ENCODE measurements at regions not wholly inside any gene's neighbourhood (a gene's known extent, or its start where the extent isn't known, plus 50 kb on each side); places are given as distances from the start of the nearest gene placed in this dataset.
"Not testable (repeated sequence)": the region's sequence is repeated elsewhere in the genome, so short reads cannot be mapped to it uniquely, and the experiment has no call there.

DNA sequence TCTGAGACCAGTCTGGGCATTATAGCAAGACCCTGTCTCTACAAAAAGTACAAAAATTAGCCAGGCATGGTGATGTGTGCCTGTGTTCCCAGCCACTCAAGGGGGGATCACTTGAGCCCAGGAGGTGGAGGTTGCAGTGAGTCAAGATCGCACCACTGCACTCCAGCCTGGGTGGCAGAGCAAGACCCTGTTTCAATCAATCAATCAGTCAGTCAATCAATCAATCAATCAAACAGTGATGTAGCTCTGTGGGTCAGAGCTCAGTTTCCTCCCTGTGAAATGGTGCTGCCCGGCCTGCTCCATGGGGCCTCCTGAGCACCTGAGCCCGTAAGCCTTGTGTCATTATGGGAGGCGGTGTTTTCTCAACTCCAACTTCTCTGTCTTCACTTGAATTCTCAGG, 167.1 kb upstream of the CIBAR2 start:
- DNase-seq: no peak

GRCh38 chr16:85279825-85280545, 167.7 kb upstream of the CIBAR2 start:
- no peak for DNase-seq

GRCh38 chr16:85281181-85281580, 168.9 kb upstream of the CIBAR2 start:
- no peak for DNase-seq

DNA sequence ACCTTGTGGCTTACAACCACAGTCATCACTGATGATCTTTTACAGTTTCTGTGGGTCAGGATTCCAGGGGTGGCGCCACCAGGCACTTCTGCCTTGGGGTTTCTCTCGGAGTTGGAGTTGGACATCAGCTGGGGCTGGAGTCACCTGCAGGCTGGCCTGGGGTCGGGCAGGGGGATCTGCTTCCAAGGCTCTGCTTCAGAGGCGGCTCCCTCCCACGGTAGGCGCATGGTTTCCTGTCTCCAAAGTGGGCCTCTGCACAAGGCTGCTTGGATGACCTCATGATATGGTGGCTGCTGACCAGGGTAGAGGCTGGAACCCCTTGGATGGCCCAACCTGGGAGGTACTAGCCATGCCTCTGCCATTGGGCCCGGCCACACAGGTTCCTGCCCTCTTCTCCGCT, 170.6 kb upstream of the CIBAR2 start:
- DNase-seq: no peak

DNA sequence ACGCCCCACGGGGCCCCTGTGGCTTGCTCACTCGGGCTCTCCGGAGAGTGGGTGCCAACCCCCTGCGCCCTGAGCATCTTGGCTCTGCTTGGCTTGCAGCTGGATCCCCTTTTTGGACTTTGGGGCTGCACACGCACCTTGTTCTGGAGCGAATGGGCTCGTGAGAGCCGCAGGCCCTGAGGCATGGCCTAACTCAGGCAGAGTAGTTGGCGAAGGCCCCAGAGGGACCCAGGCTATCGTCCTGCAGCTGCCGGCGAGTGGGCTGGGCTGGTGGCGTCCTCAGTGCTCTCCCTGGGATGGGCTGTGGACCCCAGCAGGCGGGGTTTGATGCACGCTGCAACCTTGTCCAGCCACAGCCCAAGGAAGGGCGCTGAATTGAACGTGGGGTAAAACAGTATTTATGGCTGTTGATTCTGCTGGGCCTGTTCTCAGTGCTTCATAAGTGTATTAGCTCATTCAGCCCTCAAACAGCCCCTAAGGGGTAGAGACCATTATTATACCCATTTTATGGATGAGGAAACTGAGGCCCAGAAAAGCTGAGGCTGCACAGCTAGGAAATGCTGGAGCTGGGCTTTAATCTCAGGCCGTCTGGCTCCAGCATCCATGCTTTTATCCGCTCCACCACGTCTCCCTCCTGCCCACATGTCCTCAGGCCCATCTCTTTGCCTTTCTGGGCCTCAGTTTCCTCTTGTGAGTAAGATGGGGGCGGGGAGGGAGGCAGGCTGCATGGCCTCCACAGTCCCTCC, 171.2 kb upstream of the CIBAR2 start:
- DNase-seq: no peak

DNA sequence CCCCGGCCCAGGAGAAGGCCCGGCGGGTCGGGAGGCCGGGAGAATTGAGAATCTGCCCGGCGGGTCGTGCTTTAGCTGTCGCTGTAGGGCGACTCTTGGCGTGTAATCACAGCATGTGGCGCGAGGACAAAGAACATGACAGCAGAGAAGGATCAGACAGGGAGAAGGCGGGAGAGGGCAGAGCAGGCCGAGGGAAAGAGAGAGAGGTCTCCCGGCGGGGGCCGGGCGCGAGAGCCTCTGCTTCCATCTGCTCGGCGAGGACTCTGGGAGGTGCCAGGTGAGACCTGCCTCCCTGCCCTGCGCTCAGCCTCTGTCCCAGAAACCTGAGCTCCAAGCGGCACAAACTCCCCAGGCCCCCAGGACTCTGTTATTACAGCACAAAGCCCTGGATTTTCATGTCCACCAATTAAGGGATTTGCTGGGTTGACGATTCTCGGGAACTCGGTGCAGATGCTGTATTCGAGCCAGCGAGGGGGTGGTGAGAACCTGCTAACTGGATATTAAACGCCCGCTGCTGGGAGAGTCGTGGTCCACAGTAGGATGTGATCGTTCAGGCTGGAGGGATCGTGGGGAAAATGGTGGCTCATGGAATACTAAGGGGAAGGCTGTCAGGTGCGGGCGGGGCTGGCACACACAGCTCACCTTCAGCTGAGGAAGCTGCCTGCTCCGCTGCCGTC, 172.0 kb upstream of the CIBAR2 start:
- DNase-seq: no peak

- DNase-seq: no peak
These were observed 173.4 kb upstream of the CIBAR2 start for GRCh38 chr16:85285681-85286065.

DNA sequence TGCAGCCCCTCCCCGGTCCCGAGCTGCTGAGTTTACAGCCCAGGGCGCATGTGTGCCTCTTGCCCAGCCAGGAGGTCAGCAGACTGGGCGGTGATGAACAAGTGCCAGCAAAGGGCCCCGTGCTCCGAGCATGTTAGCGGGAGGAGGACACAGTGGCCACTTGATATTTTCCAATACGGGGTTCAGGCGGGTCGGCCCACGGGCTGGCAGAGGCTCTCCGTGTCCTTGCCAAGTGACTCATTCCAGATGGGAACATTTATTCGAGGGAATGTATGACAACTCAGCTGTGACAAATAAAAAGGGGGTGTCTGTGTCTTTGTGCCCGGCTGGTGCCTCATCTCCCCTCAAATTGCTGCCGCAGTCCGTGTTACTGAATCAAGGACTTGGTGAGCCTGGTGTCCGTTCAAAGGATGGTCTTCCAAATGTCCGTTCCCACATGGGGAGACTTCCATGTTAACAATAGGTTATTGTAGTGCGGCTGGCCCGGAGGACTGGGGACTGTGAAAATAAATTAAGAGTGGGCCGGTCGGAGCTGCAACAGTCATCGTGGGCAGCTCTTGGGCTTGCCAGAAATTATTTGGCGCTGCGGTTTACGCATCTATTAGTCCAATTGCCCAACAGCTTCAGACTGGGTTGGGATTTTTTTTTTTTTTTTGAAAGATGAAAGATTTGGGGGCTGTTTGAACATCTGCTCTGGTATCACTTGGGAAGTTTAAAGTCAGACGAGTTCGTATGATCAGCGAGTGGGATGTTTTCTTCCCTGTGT, 174.0 kb upstream of the CIBAR2 start:
- DNase-seq: no peak

DNA sequence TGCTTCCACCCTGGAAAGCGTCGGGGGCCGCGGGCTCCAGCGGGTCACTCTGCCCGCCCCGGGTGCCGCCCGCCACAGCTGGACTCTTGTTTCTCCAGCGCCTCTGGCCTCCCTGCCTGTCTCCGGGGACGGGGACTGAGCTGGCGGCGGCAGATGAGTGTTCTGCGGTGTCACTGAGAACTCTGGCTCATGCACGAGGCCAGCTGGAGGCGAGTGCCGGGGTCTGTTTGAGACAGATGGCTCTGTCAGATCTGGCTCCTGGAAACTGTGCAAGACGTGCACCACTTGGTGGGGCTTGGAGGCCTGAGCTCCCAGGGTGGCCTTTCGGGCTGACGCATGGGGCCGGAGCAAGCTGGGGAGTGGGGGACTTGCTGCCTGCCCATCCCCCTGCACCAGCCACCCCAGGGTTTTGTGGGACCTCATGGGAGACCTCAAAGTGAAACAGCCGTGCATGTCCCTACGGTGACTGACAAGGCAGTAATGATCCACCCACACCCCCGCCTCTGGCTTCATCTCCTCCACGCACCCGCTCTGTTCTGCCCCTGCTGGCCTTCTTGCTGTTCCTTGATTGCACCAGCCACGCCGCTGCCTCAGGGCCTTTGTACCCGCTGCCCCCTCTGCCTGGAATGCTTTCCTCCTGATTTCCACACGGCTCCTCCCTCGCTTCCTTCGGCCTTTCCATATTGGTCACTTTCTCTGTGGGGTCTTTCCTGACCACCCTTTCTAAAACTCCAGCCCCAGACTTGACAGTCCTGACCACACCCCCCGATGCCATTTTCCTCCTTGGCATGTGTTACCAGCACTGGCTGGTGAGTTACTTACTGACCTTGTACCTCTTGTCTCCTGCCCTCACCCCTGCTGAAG, 174.9 kb upstream of the CIBAR2 start:
- DNase-seq: no peak

DNA sequence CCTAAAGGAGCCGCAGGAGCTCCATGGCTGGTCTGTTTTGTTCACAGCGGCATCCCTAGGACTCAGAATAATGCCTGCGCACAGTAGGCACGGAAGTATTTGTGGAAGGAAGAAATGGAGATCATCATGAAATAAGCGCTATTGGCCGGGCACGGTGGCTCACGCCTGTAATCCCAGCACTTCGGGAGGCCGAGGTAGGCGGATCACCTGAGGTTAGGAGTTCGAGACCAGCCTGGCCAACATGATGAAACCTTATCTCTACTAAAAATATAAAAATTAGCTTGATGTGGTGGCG, 175.5 kb upstream of the CIBAR2 start:
- not testable (repeated sequence) for DNase-seq

DNA sequence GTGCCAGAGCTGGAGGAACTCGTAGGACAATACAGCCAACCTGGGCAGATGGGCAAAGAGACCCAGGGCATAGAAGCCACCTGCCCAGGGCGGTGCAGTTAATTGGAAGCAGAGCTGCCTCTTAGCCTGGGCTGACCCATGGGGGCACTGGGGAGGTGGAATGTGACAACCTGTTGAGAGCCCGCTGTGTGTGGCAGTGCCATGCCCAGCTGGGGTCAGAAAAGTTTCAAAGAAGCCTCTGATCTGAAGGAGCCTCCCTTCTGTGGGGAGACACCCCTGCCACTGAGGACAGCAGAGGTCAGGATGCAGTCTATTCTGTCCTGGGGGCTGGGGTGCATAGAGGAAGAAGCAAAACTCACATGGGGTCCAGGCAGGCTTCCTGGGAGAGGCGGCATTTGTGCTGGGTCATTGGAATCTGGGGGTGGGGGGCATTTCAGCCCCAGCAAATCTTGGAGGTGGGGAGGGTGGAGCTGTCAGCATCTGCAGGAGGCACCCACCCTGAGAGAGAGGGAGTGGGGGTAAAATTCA, 176.1 kb upstream of the CIBAR2 start:
- DNase-seq: no peak

DNA sequence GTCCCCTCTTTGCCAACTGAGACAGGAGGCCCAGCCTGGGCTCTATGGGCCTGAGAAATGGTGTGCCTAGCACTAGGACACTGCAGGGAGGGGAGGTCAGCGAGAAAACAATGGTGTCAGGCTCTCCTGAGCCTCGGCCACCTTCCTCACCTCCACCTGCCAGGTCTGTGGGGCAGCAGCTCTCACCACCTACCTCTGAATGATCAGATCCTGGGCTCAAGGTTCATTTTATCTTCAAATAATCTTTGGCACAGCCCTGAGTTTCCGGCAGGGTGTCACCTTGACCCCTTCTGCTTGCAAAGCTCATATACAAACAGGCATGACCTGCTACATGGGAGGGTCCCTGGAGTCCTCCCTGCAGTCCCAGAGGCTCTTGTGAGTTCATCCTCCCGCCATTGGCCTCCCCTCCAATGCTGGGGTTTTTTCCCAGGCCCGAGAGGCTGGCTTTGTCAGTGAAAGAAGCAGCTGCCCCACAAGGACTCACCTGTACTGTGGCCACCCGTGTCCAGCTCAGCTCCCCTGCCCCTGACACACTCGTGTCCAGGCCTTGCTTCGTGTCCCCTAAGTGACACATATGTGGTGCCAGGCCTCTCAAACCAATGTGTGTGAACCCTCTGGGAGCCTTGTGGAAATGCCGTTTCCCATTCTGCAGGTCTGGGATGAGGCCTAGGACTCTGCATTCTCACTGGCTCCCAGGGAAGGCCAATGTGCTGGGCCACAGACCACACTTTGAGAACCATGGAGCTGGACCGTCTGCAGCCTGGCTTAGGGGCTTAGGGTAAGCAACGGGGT, 176.8 kb upstream of the CIBAR2 start:
- DNase-seq: no peak

GRCh38 chr16:85289760-85290625, 177.7 kb upstream of the CIBAR2 start:
- DNase-seq: no peak

DNA sequence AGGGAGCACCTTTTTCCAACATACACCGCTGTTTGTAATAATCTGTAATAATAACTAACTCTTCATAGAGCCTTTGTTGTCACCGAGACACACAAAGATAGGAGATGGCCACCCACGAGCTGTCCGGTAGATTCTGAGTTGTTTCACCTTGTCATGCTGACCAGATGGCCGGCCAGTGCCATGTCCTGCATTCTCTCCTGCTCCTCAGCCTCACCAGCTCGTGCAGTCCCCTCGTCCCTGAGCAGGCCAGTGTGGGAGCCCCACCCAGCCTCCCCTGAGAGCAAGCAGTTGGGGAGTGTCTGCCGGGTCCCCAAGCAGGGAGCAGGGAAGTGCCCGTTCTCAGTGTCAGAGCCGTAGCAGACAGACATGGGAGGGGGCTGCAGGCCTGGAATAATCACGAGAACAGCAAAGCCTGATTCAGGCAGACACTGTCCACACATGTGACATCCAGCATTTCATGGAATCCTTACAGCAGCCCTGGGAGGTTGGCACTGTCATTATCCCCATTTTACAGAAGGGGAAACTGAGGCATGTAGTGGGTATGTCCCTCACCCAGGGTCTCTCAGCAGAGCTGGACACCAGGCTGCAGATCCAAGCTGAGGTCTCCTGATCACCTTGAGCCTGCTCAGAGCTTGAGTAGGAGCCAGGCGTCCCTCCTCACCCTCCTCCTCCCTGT, 178.5 kb upstream of the CIBAR2 start:
- DNase-seq: no peak

DNA sequence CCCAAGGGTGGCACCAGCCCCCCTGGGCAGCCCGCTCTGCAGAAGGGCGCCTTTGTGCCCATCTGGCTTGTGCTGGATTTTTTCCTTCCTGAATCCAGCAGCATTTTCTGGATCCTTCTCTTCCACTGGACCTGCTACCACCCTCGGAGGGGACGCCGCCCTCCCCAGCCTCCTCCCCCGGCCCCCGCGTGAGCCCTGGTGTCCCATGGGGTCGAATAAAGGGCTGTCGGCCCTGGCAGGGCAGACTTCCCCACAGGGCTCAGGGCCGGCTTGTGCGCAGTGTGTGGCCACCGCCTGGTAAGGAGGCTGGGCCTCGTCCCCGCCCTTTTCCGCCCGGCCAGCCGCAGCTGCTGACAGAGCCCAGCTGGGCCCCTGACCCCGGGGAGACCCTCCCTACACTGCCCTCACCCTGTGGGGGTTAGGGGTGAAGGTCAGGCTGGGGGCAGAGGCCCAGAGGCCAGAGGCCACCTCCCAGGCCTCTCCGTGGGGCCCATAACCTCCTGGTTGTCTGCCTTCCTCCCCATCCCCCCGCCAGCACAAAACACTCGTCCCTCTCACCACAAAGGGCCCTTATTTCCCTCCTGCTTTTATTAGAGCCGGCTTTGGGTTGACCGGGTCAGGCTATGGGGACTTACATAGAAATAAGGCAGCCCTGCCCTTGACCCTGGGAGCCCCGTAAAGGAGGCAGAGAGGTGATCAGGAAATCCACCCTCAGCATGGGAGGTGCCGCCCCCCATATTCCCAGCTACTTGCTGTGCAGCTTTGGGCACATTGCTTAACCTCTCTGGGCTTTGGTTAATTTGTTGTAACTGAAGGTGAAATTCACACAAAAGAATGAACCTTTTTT, 179.3 kb upstream of the CIBAR2 start:
- no peak for DNase-seq

DNA sequence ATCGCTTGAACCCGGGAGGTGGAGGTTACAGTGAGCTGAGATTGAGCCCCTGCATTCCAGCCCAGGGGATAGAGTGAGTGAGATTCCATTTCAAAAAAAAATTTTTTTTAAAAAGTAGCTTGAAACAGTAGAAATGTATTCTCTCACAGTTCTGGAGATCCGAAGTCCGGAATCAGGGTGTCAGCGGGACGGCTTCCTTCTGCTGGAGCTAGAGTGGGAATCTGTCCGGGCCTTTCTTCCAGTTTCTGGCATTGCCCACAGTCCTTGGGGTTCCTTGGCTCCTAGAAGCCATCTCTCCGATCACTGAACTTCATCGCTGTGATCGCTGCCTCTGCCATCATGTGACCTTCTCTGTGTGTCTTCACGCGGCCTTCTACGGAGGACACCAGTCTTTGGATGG, 181.2 kb upstream of the CIBAR2 start:
- DNase-seq: no peak

GRCh38 chr16:85293904-85294642, 181.8 kb upstream of the CIBAR2 start:
- DNase-seq: no peak
